HEK293 (cell line): ENCODE measurements at regions not wholly inside any gene's neighbourhood (a gene's known extent, or its start where the extent isn't known, plus 50 kb on each side); places are given as distances from the start of the nearest gene placed in this dataset.

Experiments used
- BCL6B ChIP-seq: fragments of 450-650 bp; formaldehyde crosslinking; IDR thresholded peaks from 2 replicates; pipeline ENCODE4 v1.5.1; 2017; ENCODE audit warnings: missing biosample characterization, missing genetic modification characterization
- CTCF ChIP-seq: fragments of 450-650 bp; formaldehyde crosslinking; IDR thresholded peaks from 2 replicates; pipeline ENCODE4 v1.5.1; 2016; ENCODE audit warnings: missing biosample characterization, missing genetic modification characterization
- MZF1 ChIP-seq: fragments of 450-650 bp; formaldehyde crosslinking; IDR thresholded peaks from 2 replicates; pipeline ENCODE4 v1.5.1; 2017; ENCODE audit warnings: missing biosample characterization, missing genetic modification characterization, borderline replicate concordance
- WT1 ChIP-seq: fragments of 450-650 bp; formaldehyde crosslinking; IDR thresholded peaks from 2 replicates; pipeline ENCODE4 v1.5.1; 2016; ENCODE audit warnings: missing biosample characterization, missing genetic modification characterization
- ZBTB17 ChIP-seq: fragments of 450-650 bp; formaldehyde crosslinking; IDR thresholded peaks from 2 replicates; pipeline ENCODE4 v1.5.1; 2016; ENCODE audit warnings: missing biosample characterization, missing genetic modification characterization
- ZEB2 ChIP-seq: fragments of 450-650 bp; formaldehyde crosslinking; IDR thresholded peaks from 2 replicates; pipeline ENCODE4 v1.5.1; 2016; ENCODE audit warnings: missing biosample characterization, missing genetic modification characterization
- ZNF121 ChIP-seq: fragments of 450-650 bp; formaldehyde crosslinking; IDR thresholded peaks from 2 replicates; pipeline ENCODE4 v1.5.1; 2016; ENCODE audit warnings: missing biosample characterization, missing genetic modification characterization
- ZNF140 ChIP-seq: fragments of 450-650 bp; formaldehyde crosslinking; IDR thresholded peaks from 2 replicates; pipeline ENCODE4 v1.5.1; 2016; ENCODE audit warnings: missing biosample characterization, missing genetic modification characterization
- ZNF280D ChIP-seq: fragments of 450-650 bp; formaldehyde crosslinking; IDR thresholded peaks from 2 replicates; pipeline ENCODE4 v1.5.1; 2016; ENCODE audit warnings: missing biosample characterization, missing genetic modification characterization
- ZNF398 ChIP-seq: fragments of 450-650 bp; formaldehyde crosslinking; IDR thresholded peaks from 2 replicates; pipeline ENCODE4 v1.5.1; 2017; ENCODE audit warnings: missing biosample characterization, missing genetic modification characterization
- ZNF530 ChIP-seq: fragments of 450-650 bp; formaldehyde crosslinking; IDR thresholded peaks from 2 replicates; pipeline ENCODE4 v1.5.1; 2016; ENCODE audit warnings: low read depth, missing biosample characterization, missing genetic modification characterization
- ZNF549 ChIP-seq: fragments of 450-650 bp; IDR thresholded peaks from 2 replicates; pipeline ENCODE4 v1.5.1; 2018; ENCODE audit warnings: missing biosample characterization, missing genetic modification characterization, mild to moderate bottlenecking, inconsistent platforms, moderate library complexity
- ZNF677 ChIP-seq: fragments of 450-650 bp; IDR thresholded peaks from 2 replicates; pipeline ENCODE4 v1.5.0; 2018; ENCODE audit warnings: missing biosample characterization, mild to moderate bottlenecking, missing genetic modification characterization, moderate library complexity
- ZNF747 ChIP-seq: fragments of 450-650 bp; formaldehyde crosslinking; IDR thresholded peaks from 2 replicates; pipeline ENCODE4 v1.5.1; 2016; ENCODE audit warnings: missing biosample characterization, missing genetic modification characterization

GRCh38 chr3:176904506-176904905 lies 292.8 kb downstream of the TBL1XR1 start:
- TF ChIP-seq CTCF (no peak), ZNF280D (tag by site-specific recombination) (no peak), WT1 (tag by site-specific recombination) (no peak), ZBTB17 (tag by site-specific recombination) (no peak), ZNF747 (tag by site-specific recombination) (no peak), ZNF121 (tag by site-specific recombination) (no peak), ZNF140 (tag by site-specific recombination) (no peak), ZNF549 (tag by site-specific recombination) (no peak), ZNF677 (no peak), ZNF530 (tag by site-specific recombination) (no peak), BCL6B (no peak), ZEB2 (tag by site-specific recombination) (no peak), ZNF398 (tag by site-specific recombination) (no peak), MZF1 (no peak)
